Endodermal cell (in vitro differentiated cells): ENCODE measurements at regions not wholly inside any gene's neighbourhood (a gene's known extent, or its start where the extent isn't known, plus 50 kb on each side); places are given as distances from the start of the nearest gene placed in this dataset.

Experiments
- DNase-seq: peaks from one replicate; pipeline ENCODE4 v3.0.0-alpha.2; 2017
- H3K27ac ChIP-seq: 2 replicates; pipeline ENCODE4 v1.5.1; 2013; ENCODE audit warnings: mild to moderate bottlenecking, low read depth, low read length, moderate library complexity
- H3K27me3 ChIP-seq: 2 replicates; pipeline ENCODE4 v1.6.1; 2013; ENCODE audit warnings: mild to moderate bottlenecking, low read length, moderate library complexity; ENCODE audit not compliant: insufficient read depth, control insufficient read depth, poor library complexity, severe bottlenecking
- H3K36me3 ChIP-seq: 2 replicates; pipeline ENCODE4 v1.7.0; 2013; ENCODE audit warnings: mild to moderate bottlenecking, low read length, moderate library complexity; ENCODE audit not compliant: control insufficient read depth, insufficient read depth
- H3K4me1 ChIP-seq: one replicate; pipeline ENCODE4 v1.7.0; 2013; ENCODE audit warnings: low read length; ENCODE audit not compliant: control insufficient read depth, insufficient read depth
- H3K4me3 ChIP-seq: 2 replicates; pipeline ENCODE4 v1.5.1; 2013; ENCODE audit warnings: mild to moderate bottlenecking, low read length, moderate library complexity
- H3K9ac ChIP-seq: 2 replicates; pipeline ENCODE4 v1.6.1; 2013; ENCODE audit warnings: mild to moderate bottlenecking, low read length, moderate library complexity; ENCODE audit not compliant: poor library complexity, severe bottlenecking; ENCODE audit errors: extremely low read depth
- H3K9me3 ChIP-seq: 2 replicates; pipeline ENCODE4 v1.6.1; 2013; ENCODE audit warnings: mild to moderate bottlenecking, low read length, moderate library complexity; ENCODE audit not compliant: control insufficient read depth
- H3K27ac Mint-ChIP-seq: 2 replicates; pipeline ENCODE4 v1.8.0; 2020; ENCODE audit warnings: mixed read lengths
- H3K27me3 Mint-ChIP-seq: 2 replicates; pipeline ENCODE4 v1.8.0; 2021; ENCODE audit warnings: mild to moderate bottlenecking, mixed read lengths; ENCODE audit not compliant: insufficient read depth
- H3K36me3 Mint-ChIP-seq: 2 replicates; pipeline ENCODE4 v1.8.0; 2020; ENCODE audit warnings: low read depth, mixed read lengths
- H3K4me1 Mint-ChIP-seq: 2 replicates; pipeline ENCODE4 v1.8.0; 2020; ENCODE audit warnings: mixed read lengths
- H3K4me3 Mint-ChIP-seq: 2 replicates; pipeline ENCODE4 v1.8.0; 2020; ENCODE audit warnings: mild to moderate bottlenecking, moderate library complexity, mixed read lengths
- H3K9me3 Mint-ChIP-seq: 2 replicates; pipeline ENCODE4 v1.8.0; 2020; ENCODE audit warnings: mild to moderate bottlenecking, mixed read lengths
- WGBS, 2 experiments: methylation state at CpG; one replicate each; pipeline versions ENCODE4 v1.1.5 to v1.1.7; 2013; ENCODE audit warnings: missing lambda C conversion rate in 2 of 2, mixed read lengths in 1 of 2; ENCODE audit not compliant: insufficient coverage in 1 of 2, insufficient read length in 1 of 2; 5-methylcytosine and 5-hydroxymethylcytosine counted together
- TF ChIP-seq, protein P1 (sequence below): fragments of 200-600 bp; sonication (generic); conservative IDR thresholded peaks from 2 replicates; pipeline ENCODE4 v1.5.0; 2021; ENCODE audit warnings: antibody characterized with exemption, mild to moderate bottlenecking

GRCh38 chr1:4095433-4095971 is 195.4 kb upstream of the C1orf174 start:
- peaks cover 37% of the 10 kb centered on the region for H3K9me3 Mint-ChIP-seq

GRCh38 chr1:4101459-4102161 is 201.5 kb upstream of the C1orf174 start:
- H3K4me3 ChIP-seq: no peak overlapping the region
- no peak for DNase-seq
- 43 to 62% methylated on average over 3 to 5 of the region's 5 CpGs for WGBS, 2 experiments
- no peak overlapping the region for H3K9ac ChIP-seq
- no peaks in the 10 kb centered on the region for H3K27me3 ChIP-seq
- no peaks in the 10 kb centered on the region for H3K9me3 ChIP-seq
- H3K27me3 Mint-ChIP-seq: no peaks in the 10 kb centered on the region
- no peak overlapping the region for H3K27ac ChIP-seq
- H3K4me3 Mint-ChIP-seq: no peak overlapping the region
- H3K36me3 Mint-ChIP-seq: no peaks in the 10 kb centered on the region
- H3K27ac Mint-ChIP-seq: no peak overlapping the region
- H3K9me3 Mint-ChIP-seq: peaks cover 8% of the 10 kb centered on the region
- H3K36me3 ChIP-seq: no peaks in the 10 kb centered on the region
- H3K4me1 ChIP-seq: no peaks in the 10 kb centered on the region
- H3K4me1 Mint-ChIP-seq: no peaks in the 10 kb centered on the region
- TF ChIP-seq, protein P1, sequence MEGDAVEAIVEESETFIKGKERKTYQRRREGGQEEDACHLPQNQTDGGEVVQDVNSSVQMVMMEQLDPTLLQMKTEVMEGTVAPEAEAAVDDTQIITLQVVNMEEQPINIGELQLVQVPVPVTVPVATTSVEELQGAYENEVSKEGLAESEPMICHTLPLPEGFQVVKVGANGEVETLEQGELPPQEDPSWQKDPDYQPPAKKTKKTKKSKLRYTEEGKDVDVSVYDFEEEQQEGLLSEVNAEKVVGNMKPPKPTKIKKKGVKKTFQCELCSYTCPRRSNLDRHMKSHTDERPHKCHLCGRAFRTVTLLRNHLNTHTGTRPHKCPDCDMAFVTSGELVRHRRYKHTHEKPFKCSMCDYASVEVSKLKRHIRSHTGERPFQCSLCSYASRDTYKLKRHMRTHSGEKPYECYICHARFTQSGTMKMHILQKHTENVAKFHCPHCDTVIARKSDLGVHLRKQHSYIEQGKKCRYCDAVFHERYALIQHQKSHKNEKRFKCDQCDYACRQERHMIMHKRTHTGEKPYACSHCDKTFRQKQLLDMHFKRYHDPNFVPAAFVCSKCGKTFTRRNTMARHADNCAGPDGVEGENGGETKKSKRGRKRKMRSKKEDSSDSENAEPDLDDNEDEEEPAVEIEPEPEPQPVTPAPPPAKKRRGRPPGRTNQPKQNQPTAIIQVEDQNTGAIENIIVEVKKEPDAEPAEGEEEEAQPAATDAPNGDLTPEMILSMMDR: no peak

More at GRCh38 chr1:4095433-4095971, 195.4 kb upstream of the C1orf174 start:
- no peaks in the 10 kb centered on the region for H3K27me3 Mint-ChIP-seq
- no peaks in the 10 kb centered on the region for H3K4me1 ChIP-seq
- H3K27ac ChIP-seq: no peak overlapping the region
- TF ChIP-seq, protein P1: no peak
- no peaks in the 10 kb centered on the region for H3K36me3 Mint-ChIP-seq
- H3K27ac Mint-ChIP-seq: no peak overlapping the region
- H3K4me3 Mint-ChIP-seq: no peak overlapping the region
- H3K27me3 ChIP-seq: no peaks in the 10 kb centered on the region
- no peak overlapping the region for H3K9ac ChIP-seq
- no peak overlapping the region for H3K4me3 ChIP-seq
- no peaks in the 10 kb centered on the region for H3K36me3 ChIP-seq
- WGBS, 2 experiments: 73% methylated on average over 3 of the region's 5 CpGs; no CpG with 5 or more reads in 1 of the 2 experiments
- H3K9me3 ChIP-seq: no peaks in the 10 kb centered on the region
- no peak for DNase-seq
- no peaks in the 10 kb centered on the region for H3K4me1 Mint-ChIP-seq

- Histone ChIP-seq H3K4me1 (no peaks in the 10 kb centered on the region), H3K9me3 (no peaks in the 10 kb centered on the region), H3K36me3 (no peaks in the 10 kb centered on the region)
These were observed 205.3 kb upstream of the C1orf174 start for GRCh38 chr1:4105300-4105880.

More at GRCh38 chr1:4105300-4105880, 205.3 kb upstream of the C1orf174 start:
- Mint-ChIP-seq H3K9me3 (peaks cover 2% of the 10 kb centered on the region), H3K4me1 (no peaks in the 10 kb centered on the region), H3K4me3 (no peak overlapping the region), H3K36me3 (no peaks in the 10 kb centered on the region), H3K27ac (no peak overlapping the region), H3K27me3 (no peaks in the 10 kb centered on the region)
- no peak for DNase-seq
- TF ChIP-seq, protein P1: no peak
- Histone ChIP-seq H3K4me3 (no peak overlapping the region), H3K27ac (no peak overlapping the region), H3K9ac (no peak overlapping the region), H3K27me3 (no peaks in the 10 kb centered on the region)
- WGBS, 2 experiments: 89% methylated on average over 12 to 14 of the region's 14 CpGs
